ENCODE measurements at regions not wholly inside any gene's neighbourhood (a gene's known extent, or its start where the extent isn't known, plus 50 kb on each side); places are given as distances from the start of the nearest gene placed in this dataset.

- Histone ChIP-seq H3K36me3 (no peaks in the 10 kb centered on the region), H3K27me3 (ENCODE audit: insufficient read depth, low read depth, severe bottlenecking) (no peaks in the 10 kb centered on the region), H3K27ac (no peak overlapping the region), H3K4me3 (ENCODE audit: low read depth, low read length) (no peak overlapping the region), H3K9me3 (ENCODE audit: severe bottlenecking) (no peaks in the 10 kb centered on the region)
- TF ChIP-seq CTCF (IDR thresholded peaks at IDR 0.05; ENCODE audit: low read depth, low read length): no peak
- no peak for DNase-seq
Measured at GRCh38 chr1:199976496-199977144, 50.9 kb upstream of the NR5A2 start.
